CD4-positive, alpha-beta T cell (primary cell): ENCODE measurements at regions not wholly inside any gene's neighbourhood (a gene's known extent, or its start where the extent isn't known, plus 50 kb on each side); places are given as distances from the start of the nearest gene placed in this dataset.

Source experiments
- ATAC-seq: fragments of 200-7000 bp; cut with Tn5 transposase; one replicate; pipeline ENCODE4 v1.10.0; 2022; ENCODE audit warnings: mild to moderate bottlenecking; ENCODE audit not compliant: poor library complexity
- CTCF ChIA-PET: fragments of 350-600 bp; sonication (Branson Sonifier 250); formaldehyde crosslinking; loops from one replicate; lab custom pipeline; 2021; ENCODE audit warnings: antibody characterized with exemption, inconsistent platforms; lab: Charles Lee
- POLR2A ChIA-PET: fragments of 350-600 bp; sonication (Branson Sonifier 250); formaldehyde crosslinking; loops from one replicate; lab custom pipeline; 2021; ENCODE audit warnings: antibody characterized with exemption, inconsistent platforms; lab: Charles Lee
- DNase-seq, 14 experiments: peaks; one replicate each; pipeline ENCODE4 v3.0.0-alpha.2; 2013 to 2020; ENCODE audit warnings: mixed read lengths in 2 of 14
- H3K27ac ChIP-seq, 2 donors: one replicate each; pipeline versions ENCODE4 v1.5.1 to v1.7.0; 2013; ENCODE audit warnings: low read length in 2 of 2, low read depth in 1 of 2, mild to moderate bottlenecking in 1 of 2
- H3K27me3 ChIP-seq, 2 experiments: 1 replicate in 1 of 2; 2 replicates in 1 of 2; pipeline versions ENCODE4 v1.6.1 to v1.7.0; 2013; ENCODE audit warnings: low read length in 2 of 2, control low read depth in 1 of 2, mild to moderate bottlenecking in 1 of 2, moderate library complexity in 1 of 2; ENCODE audit not compliant: insufficient read depth in 2 of 2, control insufficient read depth in 1 of 2
- H3K36me3 ChIP-seq: one replicate; pipeline ENCODE4 v1.6.1; 2013; ENCODE audit warnings: low read length, control low read depth; ENCODE audit not compliant: insufficient read depth
- H3K4me1 ChIP-seq: one replicate; pipeline ENCODE4 v1.6.1; 2013; ENCODE audit warnings: low read length, control low read depth; ENCODE audit not compliant: insufficient read depth
- H3K4me3 ChIP-seq: one replicate; pipeline ENCODE4 v1.5.1; 2013; ENCODE audit warnings: mild to moderate bottlenecking, low read length, moderate library complexity
- H3K9me3 ChIP-seq, 2 experiments: 1 replicate in 1 of 2; 2 replicates in 1 of 2; pipeline versions ENCODE4 v1.6.1 to v1.7.0; 2013; ENCODE audit warnings: low read length in 2 of 2, mild to moderate bottlenecking in 2 of 2, control low read depth in 1 of 2, moderate library complexity in 1 of 2; ENCODE audit not compliant: control insufficient read depth in 1 of 2, insufficient read depth in 1 of 2
- H3K27ac Mint-ChIP-seq: one replicate; pipeline ENCODE4 v1.8.0; 2020; ENCODE audit warnings: mixed read lengths
- H3K27me3 Mint-ChIP-seq: one replicate; pipeline ENCODE4 v1.8.0; 2021; ENCODE audit warnings: mixed read lengths
- H3K36me3 Mint-ChIP-seq: one replicate; pipeline ENCODE4 v1.8.0; 2021; ENCODE audit warnings: low read depth, mixed read lengths
- H3K4me1 Mint-ChIP-seq: one replicate; pipeline ENCODE4 v1.8.0; 2021; ENCODE audit warnings: low read depth, mixed read lengths
- H3K4me3 Mint-ChIP-seq: one replicate; pipeline ENCODE4 v1.8.0; 2020; ENCODE audit warnings: mild to moderate bottlenecking, mixed read lengths
- H3K9me3 Mint-ChIP-seq: one replicate; pipeline ENCODE4 v1.8.0; 2020; ENCODE audit warnings: mixed read lengths
- CTCF ChIP-seq: fragments of 200-600 bp; IDR thresholded peaks from one replicate; pipeline ENCODE4 v1.8.0; 2022; ENCODE audit warnings: antibody characterized with exemption, mild to moderate bottlenecking
- intact Hi-C, 2 experiments: fragments of 100-400 bp; cut with DNase I in 1 of 2; cut with micrococcal nuclease in 1 of 2; formaldehyde crosslinking; loops; one replicate each; pipeline versions ENCODE4 v1.15.1 to v1.9.0; 2023 to 2025; cut with DNase I, micrococcal nuclease

DNA sequence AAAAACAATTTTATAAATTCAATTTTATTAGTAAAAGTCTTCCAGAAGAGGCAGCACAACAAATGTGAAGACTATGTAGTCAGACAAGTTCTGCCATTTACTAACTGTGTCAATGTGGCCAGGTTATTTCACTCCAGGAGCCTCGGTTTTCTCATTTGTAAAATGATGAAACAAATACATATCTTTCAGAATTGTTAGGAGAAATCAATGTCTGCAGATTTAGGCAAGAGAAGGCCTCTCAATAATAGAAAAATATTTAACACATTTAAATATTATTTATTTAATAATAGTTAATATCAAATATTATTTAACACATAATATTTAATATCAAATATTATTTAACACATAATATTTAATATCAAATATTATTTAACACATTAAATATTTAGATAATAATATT is 75.6 kb upstream of the PTGFR start:
- no peak overlapping the region for H3K4me3 ChIP-seq
- no peak overlapping the region for H3K27ac Mint-ChIP-seq
- H3K4me3 Mint-ChIP-seq, result no peak overlapping the region
- no peaks in the 10 kb centered on the region for H3K4me1 Mint-ChIP-seq
- H3K36me3 Mint-ChIP-seq, result no peaks in the 10 kb centered on the region
- DNase-seq, result no peak
- TF ChIP-seq CTCF, result no peak
- H3K27me3 ChIP-seq, result no peaks in the 10 kb centered on the region
- no peaks in the 10 kb centered on the region for H3K4me1 ChIP-seq
- H3K36me3 ChIP-seq, result no peaks in the 10 kb centered on the region
- no peak for ATAC-seq
- no peaks in the 10 kb centered on the region for H3K27me3 Mint-ChIP-seq
- H3K9me3 ChIP-seq, result peaks cover 2% of the 10 kb centered on the region in 2 experiments
- ChIA-PET POLR2A (no interaction called here), CTCF (no interaction called here)
- intact Hi-C loops, result no loop called here
- peaks cover 15% of the 10 kb centered on the region for H3K9me3 Mint-ChIP-seq
- H3K27ac ChIP-seq, result no peak overlapping the region

DNA sequence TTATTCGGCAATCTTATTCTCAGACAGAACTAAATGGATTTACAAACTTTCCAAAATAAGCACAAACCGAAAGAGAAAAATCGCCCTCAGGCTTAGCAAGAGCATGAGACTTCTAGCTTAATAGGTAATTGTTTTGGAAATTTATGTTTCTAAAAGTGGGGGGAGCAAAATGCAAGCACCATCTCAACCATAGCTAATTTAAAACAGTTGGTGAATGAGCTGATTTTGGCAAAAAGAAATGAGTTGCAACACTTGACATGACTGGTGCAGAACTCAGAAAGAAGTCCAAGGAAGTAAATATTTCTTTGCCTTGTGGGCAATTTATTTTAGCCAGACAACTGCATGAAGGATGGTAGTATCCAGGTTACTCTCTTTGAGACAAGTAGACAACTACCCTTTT is 71.5 kb upstream of the PTGFR start:
- no peak for DNase-seq
- Histone ChIP-seq H3K9me3 (peaks cover 0 to 4% of the 10 kb centered on the region in 2 experiments), H3K27ac (no peak overlapping the region), H3K27me3 (no peaks in the 10 kb centered on the region), H3K4me3 (no peak overlapping the region), H3K4me1 (no peaks in the 10 kb centered on the region), H3K36me3 (no peaks in the 10 kb centered on the region)
- H3K4me3 Mint-ChIP-seq, result no peak overlapping the region
- no peak for ATAC-seq
- H3K27me3 Mint-ChIP-seq, result peaks cover 7% of the 10 kb centered on the region
- intact Hi-C loops, result no loop called here
- no peaks in the 10 kb centered on the region for H3K9me3 Mint-ChIP-seq
- ChIA-PET POLR2A (no interaction called here), CTCF (no interaction called here)
- no peak for TF ChIP-seq CTCF
- H3K4me1 Mint-ChIP-seq, result no peaks in the 10 kb centered on the region
- H3K27ac Mint-ChIP-seq, result no peak overlapping the region
- H3K36me3 Mint-ChIP-seq, result no peaks in the 10 kb centered on the region

GRCh38 chr1:78420181-78420580 is 70.6 kb upstream of the PTGFR start:
- no peaks in the 10 kb centered on the region for H3K36me3 ChIP-seq
- POLR2A ChIA-PET, result no interaction called here
- Mint-ChIP-seq H3K9me3 (no peaks in the 10 kb centered on the region), H3K4me3 (no peak overlapping the region), H3K27ac (no peak overlapping the region), H3K27me3 (peaks cover 7% of the 10 kb centered on the region), H3K4me1 (no peaks in the 10 kb centered on the region), H3K36me3 (no peaks in the 10 kb centered on the region)
- no peak overlapping the region for H3K27ac ChIP-seq
- H3K4me3 ChIP-seq, result no peak overlapping the region
- CTCF ChIA-PET, result no interaction called here
- H3K27me3 ChIP-seq, result no peaks in the 10 kb centered on the region
- intact Hi-C loops, result no loop called here
- DNase-seq (no peak), ATAC-seq (no peak)
- H3K4me1 ChIP-seq, result no peaks in the 10 kb centered on the region
- no peak for TF ChIP-seq CTCF
- H3K9me3 ChIP-seq, result peaks cover 0 to 4% of the 10 kb centered on the region in 2 experiments
